GM19372 (cell line): ENCODE measurements at regions not wholly inside any gene's neighbourhood (a gene's known extent, or its start where the extent isn't known, plus 50 kb on each side); places are given as distances from the start of the nearest gene placed in this dataset.
"Not testable (repeated sequence)": the region's sequence is repeated elsewhere in the genome, so short reads cannot be mapped to it uniquely, and the experiment has no call there.

Source experiments
- ATAC-seq: cut with Tn5 transposase; IDR thresholded peaks from one replicate; pipeline ENCODE4 v1.9.1; 2021; ENCODE audit warnings: mild to moderate bottlenecking, low read depth, moderate library complexity; ENCODE audit not compliant: unreplicated experiment

DNA sequence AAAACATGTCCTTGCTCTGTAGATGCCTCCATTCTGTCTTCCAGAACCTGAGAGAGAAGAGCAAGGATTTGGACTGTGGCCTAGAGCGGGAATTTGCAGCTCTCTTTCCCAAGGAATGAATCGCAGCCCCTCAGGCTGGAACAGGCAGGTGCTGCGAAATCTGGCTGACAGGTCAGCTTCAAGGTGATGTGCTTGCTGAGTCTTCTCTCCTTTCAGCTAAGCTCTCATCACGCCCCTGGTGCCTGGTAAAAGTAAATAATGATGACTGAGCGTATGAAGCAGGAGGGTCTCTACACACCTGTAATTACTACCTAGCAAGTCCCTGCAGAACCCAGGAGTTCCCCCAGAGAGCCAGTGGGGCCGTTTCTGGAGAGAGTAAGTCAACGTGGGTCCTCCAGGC, 204.3 kb upstream of the IRF2BP2 start:
- not testable (repeated sequence) for ATAC-seq

DNA sequence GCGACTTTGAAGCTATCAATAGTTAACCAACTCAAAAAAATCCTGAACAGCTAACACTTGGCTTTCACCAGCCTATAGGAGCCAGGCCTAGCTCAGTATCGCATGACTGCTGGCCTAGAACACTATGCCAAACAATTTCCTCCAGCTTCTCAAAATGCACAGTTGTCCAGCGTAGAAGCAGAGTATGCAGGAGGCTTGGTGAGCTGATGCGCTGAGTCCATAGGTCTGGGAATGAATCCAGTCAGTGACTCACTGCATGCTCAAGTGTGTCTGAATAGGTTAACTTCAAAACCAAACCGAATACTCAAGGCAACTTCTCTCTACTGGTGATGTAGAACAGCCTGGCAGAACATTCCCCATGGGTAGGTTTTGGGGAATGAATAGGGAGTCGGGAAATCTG, 201.8 kb upstream of the IRF2BP2 start:
- ATAC-seq, result not testable (repeated sequence)

DNA sequence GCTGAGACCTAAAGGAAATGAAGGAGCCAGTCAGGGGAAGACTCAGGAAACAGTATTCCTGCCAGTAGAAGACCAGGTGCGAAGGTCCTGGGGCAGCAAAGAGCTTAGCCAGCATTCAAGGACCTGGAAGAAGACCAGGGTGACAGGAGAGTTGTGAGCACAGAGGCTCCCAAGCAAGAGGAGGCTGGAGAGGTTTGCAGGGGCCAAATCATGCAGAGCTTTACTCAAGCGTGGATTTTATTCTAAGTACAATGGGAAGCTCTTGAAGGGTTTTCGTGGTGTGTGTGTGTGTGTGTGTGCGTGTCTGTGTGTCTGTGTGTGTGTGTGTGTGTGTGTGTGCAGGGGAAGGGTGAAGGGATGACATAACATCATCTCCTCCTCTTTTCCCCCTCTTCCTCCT, 200.7 kb upstream of the IRF2BP2 start:
- not testable (repeated sequence) for ATAC-seq

DNA sequence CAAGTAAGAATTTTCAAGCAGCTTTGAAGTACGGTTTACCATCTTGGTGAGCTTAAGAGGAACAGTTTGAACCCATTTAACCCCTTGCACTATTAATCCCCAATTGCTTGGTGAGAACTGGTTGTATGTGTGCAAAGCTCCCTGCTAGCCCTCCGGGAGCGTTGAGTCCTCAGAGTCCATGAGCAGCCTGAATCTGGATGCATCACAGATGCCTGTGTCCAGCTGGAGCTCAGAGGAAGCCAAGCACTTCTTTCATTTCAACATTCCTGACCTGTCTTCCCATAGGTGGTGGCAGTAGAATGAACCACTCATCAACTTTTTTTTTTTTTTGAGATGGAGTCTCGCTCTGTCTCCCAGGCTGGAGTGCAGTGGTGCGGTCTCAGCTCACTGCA, 199.9 kb upstream of the IRF2BP2 start:
- ATAC-seq, result not testable (repeated sequence)

DNA sequence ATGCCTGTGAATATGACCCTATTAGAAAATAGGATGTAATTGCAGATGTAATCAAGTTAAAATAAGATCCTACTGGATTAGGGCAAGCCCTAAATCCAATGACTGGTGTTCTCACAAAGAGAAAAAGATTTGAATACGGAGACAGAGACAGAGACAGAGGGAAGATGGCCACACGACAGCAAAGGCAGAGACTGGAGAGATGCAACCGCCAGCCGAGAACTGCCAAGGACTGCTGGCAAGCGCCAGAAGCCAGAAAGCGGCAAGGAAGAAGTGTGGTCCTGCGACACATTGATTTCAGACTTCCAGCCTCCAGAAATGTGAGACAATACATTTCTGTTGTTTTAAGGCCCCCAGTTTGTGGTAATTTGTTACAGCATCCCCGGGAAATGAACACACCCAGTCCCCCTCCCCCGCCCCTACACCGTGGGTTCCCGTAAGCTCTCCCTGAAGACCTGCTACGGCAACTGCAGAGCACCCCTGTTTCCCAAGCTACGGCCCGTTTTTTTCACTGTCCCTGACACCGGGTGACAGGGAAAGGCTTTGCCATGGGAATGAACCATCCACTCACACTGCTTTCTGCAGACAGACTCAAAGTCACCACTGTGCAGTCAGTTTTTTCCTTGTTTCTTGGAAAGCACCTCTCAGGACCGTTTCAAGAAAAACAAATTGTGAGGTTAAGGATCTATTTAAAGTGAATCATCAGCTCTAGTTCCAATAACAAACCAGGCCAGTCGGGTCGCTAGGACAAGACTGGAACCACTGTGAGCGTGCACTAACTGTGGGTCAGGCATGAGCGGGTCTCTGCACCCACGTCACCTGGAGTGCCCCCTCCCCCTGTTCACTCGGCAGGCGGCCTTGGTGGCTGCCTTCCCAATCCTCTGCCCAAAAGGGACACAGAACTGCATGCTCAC, 199.2 kb upstream of the IRF2BP2 start:
- not testable (repeated sequence) for ATAC-seq

DNA sequence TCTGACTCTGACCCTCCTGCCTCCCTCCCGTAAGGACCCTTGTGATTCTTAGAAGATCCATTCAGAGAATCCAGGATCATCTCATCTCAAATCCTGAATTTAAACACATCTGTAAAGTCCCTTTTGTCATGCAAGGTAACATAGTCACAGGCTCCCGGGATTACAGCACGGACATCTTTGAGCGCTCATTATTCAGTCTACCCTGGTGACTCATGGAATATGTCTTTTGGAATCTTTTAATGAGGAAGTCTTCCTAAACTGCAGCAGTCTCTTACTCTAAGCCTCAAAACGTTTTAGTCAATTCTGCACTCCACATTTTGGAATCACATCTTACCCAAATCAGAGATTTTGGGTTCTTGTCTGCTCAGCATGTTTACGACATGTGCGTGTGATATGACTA, 198.5 kb upstream of the IRF2BP2 start:
- not testable (repeated sequence) for ATAC-seq

DNA sequence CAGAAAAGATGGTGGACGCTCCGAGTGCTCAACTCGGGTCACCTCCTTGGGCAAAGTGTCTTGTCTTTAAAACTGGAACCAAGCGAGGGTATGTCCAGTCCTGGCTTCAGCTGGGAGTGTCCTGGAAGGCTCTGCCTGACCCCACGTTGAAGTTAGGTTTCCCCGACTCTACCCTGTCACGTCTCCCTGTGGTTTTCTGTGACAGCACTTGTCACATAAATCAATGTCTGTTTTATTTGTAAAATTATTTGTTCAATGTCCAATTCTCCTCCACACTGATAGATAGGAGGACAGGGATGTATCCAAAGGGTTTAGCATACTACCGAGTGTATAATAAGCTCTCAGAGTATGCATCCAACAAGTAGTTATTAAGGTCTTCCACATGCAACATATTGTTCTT, 197.7 kb upstream of the IRF2BP2 start:
- ATAC-seq, result not testable (repeated sequence)

DNA sequence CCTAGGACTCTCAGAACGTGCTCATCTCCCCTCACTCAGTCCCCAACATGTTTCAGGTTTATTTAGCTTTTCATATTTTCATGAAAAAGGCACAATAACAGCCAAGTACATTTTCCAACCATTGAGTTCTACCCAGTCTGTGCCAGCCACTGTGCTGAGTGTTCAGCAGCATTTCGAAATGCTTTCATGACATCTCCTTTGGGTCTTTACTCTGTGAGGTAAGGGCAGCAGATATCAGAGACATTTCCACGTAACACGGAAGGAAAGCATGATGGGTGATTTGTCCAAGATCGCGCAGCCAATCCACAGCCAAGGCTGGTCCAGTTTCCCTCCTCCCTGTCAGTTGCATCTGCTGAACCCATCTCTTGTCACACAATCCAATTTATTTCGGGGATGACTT, 192.6 kb upstream of the IRF2BP2 start:
- ATAC-seq, result not testable (repeated sequence)

DNA sequence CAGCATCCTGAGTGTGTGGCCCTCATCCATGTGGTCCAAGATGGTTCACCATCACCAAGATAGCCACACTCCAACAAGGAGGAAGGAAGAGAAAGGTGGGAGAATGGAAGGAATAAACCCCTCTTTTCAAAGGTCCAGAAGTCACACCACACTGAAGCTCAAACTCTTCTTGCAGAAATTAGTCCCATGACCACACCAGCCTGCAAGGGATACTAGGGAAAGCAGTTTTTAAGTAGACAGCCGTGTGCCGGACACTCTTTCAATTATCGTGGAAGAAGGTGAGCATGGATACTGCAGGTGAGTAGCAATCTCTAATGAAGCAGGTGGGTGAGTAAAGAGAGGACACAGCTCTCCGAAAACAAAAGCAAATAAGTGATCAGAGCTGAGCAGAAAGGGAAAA, 191.7 kb upstream of the IRF2BP2 start:
- ATAC-seq, result not testable (repeated sequence)

DNA sequence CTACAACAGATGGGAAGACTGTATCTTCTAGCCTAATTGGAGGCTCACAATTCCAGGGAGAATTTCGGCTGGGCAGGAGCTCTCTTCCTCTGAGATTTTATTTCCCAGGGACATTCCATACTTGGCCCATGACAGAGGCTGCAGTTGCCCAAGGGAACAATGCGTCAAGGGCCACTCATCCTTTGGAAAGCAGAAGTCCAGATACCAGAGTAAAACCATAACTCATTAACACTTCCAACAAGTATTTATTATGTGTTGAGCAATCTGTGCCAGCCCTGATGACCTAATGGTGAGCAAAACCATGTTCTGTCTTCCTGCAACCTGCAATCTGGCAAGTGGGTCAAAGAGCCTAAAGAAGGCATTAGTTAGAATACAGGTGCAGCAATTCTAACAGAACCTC, 191.2 kb upstream of the IRF2BP2 start:
- not testable (repeated sequence) for ATAC-seq

DNA sequence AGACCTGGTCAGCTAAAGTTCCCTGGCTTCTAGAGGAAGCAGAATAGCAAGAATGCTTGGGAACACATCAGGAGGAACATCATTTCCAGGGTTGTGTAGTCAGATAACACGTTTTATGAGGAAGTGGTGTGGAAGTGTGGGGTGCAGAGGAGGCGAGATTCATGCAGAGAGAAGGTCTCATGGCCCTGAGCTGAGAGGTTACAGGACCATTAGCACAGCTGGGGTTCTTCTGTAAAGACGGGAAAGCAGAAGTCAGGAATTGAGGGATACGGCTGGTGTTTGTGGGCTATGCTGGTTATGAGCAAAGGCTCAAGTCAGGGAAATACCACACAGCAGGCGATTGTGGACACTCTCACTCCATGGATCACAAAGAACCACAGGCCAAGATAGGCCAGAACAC, 190.6 kb upstream of the IRF2BP2 start:
- not testable (repeated sequence) for ATAC-seq

DNA sequence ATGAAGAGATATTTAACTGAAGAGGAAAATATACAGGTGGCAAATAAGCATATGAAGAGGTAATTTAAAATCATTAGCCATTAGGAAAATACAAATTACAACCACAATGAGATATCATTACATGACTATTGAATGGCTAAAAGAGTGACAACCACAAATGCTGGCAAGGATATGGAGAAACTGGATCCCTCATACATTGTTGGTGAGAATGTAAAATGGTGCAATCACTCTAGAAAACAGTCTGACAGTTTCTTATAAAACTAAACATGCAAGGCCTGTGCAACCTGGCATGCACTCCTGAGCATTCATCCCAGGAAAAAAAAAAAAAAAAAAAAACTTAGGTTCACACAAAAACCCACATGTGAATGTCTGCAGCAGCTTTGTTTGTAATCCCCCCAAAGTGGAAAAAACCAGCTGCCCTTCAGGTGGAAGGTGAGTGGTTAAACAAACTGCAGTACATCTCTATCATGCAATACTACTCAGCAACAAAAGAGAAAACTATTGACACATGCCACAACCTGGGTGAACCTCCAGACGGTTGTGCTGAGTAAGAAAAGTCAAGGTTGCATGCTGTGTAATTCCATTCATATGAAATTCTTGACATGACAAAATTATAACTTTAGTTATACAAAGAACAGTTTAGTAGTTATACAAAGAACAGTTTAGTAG, 189.2 kb upstream of the IRF2BP2 start:
- not testable (repeated sequence) for ATAC-seq

DNA sequence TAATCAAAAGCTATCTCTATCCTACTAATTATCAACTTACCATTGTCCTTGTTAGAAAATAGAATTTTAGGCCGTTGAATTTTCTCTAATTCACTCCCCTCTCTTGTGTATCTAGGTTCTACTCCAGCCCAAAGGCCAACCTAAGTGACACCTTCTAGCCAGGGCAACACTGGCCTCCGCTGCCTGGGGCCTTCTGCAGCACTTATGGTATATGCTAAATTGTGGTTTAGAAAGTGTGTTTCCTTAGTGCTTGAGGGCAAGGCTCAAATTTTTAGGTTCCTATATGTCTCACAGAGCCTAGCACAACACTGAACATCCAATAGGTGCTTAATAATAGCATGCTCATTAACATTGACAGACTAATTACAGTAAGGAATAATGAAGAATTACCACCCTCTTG, 187.2 kb upstream of the IRF2BP2 start:
- ATAC-seq, result not testable (repeated sequence)

DNA sequence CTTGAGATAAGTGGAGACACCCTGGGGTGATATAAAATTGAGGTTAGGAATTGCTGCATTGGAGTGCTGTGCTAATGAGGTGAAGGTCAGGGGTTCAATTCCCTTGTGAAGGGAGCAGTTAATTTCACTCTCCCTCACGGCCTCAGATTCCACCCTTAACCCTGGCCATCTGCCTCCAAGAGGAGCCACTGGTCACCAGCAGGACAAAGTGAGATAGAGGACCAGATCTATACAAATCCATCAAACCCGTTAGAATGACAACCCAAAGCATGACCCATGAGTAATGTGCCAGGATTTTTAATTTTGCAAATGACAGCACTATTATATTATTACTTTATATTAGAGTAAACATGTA, 186.4 kb upstream of the IRF2BP2 start:
- not testable (repeated sequence) for ATAC-seq

DNA sequence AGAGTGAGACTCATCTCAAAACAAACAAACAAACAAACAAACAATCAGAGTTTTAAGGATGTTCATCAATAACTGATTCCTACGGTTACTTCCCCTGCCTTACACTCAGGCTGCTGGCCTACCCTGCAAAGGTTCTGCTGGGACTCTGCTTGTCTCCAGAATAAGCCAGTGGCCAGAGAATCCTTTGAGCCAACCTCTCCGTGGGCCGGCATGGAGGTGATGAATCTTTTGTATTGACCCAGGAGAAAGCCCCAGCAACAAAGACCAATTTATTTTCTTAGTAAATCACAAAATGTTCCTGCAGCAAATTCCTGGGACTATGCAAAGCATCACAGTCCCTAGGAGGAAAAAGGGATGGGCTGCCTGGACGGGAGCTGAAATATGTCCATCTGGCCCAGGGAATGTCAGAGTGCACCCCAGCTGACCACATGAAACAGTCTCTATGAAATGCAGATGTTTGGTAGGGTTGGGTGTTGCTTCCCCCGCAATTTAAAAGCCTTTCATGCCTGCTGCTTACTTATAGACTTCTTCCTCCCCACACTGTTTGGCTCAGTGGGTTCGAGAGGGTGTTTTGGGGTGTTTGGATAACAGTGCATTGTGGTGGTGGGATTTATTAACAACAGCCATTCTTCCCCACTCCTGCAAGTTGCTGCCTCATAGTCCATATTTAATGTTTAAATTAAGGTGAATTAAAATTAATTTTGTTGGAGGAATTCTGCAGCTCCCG, 185.9 kb upstream of the IRF2BP2 start:
- not testable (repeated sequence) for ATAC-seq

DNA sequence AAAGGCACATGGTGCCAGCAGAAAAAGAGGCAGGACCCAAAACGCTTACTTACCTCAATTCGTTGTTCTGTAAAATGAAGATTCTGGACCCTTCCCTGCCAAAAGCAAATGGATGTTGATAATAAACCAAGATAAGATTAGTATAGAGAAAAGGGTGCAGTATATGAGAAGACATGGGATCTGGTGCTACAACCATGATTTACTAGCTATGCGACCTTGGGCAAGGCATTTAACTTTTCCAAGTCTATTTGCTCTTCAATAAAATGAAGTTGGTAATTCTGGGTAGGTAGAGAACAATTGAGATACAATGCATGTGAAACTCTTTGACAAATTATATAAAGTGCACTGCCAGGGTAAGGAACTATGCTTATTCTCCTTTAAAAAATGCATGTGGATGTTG, 185.0 kb upstream of the IRF2BP2 start:
- ATAC-seq, result not testable (repeated sequence)

DNA sequence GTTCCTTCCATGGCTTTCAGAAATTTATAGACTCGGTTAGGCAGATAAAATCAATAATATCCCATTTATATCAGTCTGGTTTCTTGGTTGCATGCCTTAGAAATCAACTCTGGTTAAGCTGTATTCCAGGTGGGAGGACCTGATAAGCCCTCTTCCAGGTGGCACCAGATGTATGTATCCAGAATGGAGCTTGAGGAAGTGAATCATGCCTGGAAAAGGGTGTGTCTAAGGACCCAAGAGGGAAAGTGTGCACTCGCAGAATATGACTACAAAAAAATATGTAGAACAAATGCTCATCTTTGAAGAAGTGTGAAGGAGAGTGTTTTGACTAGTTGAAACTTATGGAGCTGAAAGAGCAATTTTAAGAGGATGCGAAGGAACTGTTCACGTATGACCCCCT, 184.5 kb upstream of the IRF2BP2 start:
- not testable (repeated sequence) for ATAC-seq

DNA sequence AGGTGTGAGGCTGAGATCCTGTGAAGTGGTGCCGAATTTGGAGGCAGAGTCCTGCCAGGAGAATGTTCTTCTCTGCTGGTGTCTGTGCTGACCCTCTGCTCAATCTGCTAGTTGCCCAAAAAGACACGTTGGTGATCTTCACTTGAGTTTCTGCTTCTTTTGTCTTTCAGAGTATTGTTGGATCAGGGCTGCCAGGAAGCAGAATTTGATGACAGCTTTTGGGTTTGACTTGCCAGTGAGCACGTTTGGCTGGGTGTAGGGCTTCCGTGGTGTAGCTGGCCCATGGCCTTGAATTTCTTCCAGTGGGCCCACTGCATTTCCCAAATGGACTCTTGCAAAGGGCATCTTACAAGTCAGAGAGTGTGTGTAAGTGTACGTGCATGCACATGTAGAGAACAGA, 183.9 kb upstream of the IRF2BP2 start:
- ATAC-seq, result not testable (repeated sequence)

DNA sequence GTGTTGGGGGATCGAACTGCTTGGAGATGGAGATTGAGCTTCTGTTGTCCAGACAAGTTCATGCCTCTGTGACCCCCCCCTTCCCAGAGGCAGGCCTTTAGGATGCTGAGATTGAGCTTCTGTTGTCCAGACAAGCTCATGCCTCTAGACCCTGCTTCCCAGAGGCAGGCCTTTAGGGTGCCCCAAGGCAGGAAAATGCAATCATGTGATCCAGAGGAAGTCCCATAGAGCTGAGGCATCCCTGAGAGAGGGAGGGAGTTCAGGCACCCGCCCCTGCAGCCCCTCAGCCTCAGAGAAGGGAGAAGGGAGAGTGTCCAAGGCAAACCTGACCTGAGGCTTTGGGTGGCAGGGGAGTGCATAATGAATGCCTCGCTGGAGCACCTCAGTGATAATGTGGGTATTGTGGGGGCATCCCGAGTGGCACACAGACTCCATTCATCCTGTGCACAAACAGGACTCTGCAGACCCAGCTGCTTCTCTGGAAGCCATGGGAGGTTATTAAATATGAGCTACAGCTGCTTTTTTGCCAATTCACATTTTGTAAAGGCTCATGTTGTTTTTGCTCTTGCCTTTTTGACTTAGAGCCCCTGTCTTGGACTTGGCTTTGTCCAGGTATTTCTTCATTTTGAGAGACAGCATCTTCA, 182.4 kb upstream of the IRF2BP2 start:
- not testable (repeated sequence) for ATAC-seq

DNA sequence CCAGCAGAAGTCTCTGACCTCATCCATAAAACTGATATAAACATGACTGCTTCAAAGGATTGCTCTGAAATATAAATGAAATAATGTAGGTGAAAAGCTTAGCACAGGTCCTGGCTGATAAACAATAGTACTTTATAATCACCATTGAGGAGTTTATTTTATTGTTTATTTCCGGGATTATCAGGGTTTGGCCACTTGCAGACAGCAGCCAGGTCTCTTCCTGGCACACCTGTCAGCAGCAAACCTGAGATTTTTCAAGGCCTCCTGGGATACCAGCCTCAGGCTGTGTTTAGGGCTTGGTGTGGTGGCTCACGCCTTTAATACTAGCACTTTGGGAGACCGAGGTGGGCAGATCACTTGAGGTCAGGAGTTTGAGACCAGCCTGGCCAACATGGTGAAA, 181.6 kb upstream of the IRF2BP2 start:
- not testable (repeated sequence) for ATAC-seq

DNA sequence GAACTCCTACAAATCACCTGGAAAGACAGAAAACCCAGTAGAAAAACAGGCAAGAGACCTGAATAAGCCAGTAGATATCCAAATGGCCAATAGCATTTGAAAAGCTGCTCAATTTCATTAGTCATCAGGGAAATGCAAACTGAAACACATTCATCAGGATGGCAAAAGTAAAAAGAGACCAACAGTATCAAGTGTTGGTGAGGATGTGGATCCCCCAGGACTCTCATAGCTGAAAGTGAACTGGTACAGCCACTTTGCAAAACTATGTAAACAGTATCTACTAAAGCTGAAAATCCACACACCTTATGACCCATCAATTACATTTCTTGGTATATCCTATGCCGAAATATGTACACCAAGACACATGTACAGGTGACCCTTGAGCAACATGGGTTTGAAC, 180.4 kb upstream of the IRF2BP2 start:
- not testable (repeated sequence) for ATAC-seq
